ENCODE measurements at regions not wholly inside any gene's neighbourhood (a gene's known extent, or its start where the extent isn't known, plus 50 kb on each side); places are given as distances from the start of the nearest gene placed in this dataset.
A peak's percentile ranks its signal among the peaks of the same experiment; 100 is the strongest.

- DNase-seq: no peak
Observed at GRCh38 chr7:106196460-106197021, 84.4 kb upstream of the SYPL1 start.

GRCh38 chr7:106193661-106194060 lies 81.5 kb upstream of the SYPL1 start:
- no peak for DNase-seq

GRCh38 chr7:106190589-106191330 lies 78.6 kb upstream of the SYPL1 start:
- no peak for DNase-seq

- no peak for DNase-seq
Observed at GRCh38 chr7:106187613-106188350, 75.7 kb upstream of the SYPL1 start.

DNA sequence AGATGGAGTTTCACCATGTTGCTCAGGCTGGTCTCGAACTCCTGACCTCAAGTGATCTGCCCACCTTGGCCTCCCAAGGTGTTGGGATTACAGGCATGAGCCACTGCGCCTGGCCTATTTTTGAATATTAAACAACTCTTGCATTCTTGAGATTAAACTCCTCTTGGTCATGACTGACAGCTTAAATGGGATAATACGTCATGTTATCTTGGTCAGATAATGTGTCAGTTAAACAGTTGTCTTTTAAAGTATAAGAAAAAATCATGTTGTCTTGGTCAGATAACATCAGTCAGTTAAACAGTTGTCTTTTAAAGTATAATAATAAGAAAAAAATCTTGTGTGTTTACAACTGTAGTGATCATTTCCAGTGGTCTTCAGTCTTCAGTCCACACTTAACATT lies 73.6 kb upstream of the SYPL1 start:
- DNase-seq: no peak

- no peak for DNase-seq
Observed at GRCh38 chr7:106183952-106184351, 71.8 kb upstream of the SYPL1 start.

DNA sequence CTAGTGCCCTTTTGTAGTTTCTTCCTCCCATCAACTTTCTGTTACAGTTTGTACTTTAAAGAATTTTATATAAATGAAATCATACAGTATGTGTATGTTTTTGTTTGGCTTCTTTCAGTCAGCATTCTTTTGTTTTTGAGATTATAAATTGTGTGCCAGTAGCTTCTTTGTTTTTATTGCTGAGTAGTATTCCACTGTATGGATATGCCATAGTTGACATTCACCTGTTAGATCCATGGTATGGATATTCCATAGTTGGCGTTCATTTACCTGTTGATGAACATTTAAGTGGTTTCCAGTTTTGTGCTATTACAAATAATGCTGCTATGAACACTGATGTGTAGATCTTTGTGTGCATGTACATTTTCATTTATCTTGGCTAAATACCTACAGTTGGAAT lies 70.8 kb upstream of the SYPL1 start:
- no peak for DNase-seq

DNA sequence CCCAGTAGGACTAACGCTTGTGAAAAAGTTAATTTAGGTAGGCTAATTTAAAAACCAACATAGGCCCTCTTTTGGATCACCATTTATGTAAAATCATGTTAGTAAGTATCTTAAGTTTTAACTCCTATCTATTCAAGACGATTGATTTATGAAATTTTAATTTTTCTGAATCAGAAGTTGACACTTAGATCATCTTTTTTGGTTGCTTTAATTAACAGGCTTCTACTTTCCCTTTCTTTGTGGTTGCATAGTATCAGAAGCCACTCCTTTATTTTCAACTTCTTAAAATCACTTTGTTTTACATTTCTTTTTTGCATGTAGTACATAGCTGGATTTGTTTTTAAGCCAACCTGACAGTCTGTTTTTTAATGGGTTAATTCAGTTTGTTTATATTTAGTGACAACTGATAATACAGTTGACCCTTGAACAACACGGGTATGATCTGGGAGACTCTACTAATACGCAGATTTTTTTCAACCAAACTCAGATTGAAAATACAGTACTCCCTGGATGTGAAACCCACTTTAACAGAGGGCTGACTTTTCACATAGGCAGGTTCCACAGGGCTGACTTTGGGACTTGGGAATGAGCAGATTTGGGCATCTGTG lies 69.7 kb upstream of the SYPL1 start:
- no peak for DNase-seq

DNA sequence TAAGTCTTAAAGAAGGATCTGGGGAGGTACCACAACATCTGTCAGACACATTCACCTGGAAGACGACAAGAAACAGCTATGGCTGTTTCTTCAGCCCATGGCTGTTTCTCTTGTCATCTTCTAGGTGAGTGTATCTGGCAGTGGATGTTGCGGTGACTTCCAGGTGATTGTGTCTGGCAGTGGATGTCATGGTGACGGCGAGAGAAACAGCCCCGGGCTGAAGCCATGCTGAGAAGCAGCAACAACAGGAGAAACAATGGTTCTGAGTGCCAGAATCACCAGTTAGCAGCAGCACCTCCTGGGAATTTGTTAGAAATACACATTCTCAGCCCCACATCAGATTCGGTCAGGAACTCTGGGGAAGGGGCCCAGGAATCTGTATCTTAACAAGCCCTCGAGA lies 68.6 kb upstream of the SYPL1 start:
- DNase-seq: no peak

GRCh38 chr7:106179256-106179655 lies 67.1 kb upstream of the SYPL1 start:
- no peak for DNase-seq

GRCh38 chr7:106178593-106179134 lies 66.6 kb upstream of the SYPL1 start:
- DNase-seq: no peak

- DNase-seq: no peak
Observed at GRCh38 chr7:106177738-106178592, 65.9 kb upstream of the SYPL1 start.

- DNase-seq: no peak
Observed at GRCh38 chr7:106177300-106177690, 65.2 kb upstream of the SYPL1 start.

DNA sequence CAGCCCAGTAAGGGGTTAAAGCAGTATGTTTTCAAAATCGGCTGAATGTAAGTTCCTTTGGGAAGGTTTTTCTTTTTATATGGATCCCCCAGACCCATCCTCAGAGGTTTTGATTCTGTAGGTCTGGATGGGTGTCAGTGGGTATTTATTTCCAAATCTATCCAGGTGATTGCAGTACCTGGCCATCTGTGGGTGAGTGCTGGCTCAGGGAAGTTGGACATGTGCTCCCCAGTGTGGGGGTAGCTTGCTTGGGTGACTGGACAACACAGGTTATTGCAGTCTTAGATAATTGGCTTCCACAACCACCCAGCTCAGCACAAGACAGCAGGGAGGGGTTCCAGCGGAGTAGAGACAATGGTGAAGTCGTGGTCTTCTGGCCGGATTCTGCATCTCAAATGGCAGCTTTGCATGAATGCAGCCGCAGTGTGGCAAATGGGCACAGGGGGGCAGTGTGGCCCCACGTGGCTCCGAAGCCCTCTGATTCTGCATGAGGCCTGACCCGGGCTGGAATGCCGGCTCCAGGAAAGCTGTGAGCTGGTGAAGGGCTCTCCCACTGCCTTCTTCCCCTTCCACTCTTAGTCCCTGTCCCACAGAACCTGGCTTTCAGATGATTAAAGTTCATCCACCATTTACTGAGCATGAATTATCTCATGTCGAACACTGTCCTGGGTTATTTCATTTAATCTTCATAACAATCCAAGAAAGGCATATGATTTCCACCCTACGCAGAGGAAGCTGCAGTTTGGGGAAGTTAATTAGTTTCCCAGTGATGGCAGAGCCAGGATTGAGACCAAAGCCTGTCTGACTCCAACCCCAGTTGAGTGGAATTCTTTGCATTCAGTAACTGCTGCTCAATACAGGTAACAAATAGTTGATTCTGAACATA lies 64.5 kb upstream of the SYPL1 start:
- DNase-seq: peak; percentile 89

DNA sequence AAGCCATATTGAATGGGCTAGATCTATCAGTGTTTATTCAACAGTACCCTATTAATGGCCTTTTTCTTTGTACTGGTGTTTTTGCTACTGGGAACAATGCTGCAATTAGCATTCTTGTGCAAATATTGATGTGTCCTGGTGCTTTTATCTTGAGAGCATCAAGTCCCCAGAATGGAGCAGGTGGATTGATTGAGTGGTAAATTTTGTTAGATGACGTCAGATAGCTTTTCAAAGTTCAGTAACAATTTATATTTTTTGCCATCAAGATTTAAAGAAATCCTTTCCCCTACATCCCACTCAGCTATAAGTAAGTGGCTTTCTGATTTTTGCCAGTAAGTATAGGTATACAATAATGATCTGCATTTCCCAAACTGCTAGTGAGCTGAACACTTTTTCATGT lies 63.4 kb upstream of the SYPL1 start:
- DNase-seq: no peak

DNA sequence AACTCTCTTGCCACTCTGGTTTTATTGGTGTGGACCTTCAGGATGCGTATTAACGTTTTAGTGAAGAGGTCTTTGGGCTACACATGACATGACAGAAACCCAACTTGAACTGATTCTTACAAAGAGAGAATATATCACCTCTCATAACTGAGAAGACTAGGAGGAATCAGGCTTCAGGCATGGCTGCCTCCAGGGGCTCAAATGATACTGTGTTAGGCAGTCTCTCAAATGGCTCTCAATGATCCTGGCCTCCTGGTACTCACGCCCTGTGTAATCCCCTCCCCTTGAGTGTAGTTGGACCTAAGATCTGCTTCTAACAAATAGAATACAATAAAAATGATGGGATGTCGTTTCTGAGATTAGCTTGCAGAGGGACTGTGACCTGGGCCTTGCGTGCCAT lies 58.5 kb upstream of the SYPL1 start:
- DNase-seq: no peak

DNA sequence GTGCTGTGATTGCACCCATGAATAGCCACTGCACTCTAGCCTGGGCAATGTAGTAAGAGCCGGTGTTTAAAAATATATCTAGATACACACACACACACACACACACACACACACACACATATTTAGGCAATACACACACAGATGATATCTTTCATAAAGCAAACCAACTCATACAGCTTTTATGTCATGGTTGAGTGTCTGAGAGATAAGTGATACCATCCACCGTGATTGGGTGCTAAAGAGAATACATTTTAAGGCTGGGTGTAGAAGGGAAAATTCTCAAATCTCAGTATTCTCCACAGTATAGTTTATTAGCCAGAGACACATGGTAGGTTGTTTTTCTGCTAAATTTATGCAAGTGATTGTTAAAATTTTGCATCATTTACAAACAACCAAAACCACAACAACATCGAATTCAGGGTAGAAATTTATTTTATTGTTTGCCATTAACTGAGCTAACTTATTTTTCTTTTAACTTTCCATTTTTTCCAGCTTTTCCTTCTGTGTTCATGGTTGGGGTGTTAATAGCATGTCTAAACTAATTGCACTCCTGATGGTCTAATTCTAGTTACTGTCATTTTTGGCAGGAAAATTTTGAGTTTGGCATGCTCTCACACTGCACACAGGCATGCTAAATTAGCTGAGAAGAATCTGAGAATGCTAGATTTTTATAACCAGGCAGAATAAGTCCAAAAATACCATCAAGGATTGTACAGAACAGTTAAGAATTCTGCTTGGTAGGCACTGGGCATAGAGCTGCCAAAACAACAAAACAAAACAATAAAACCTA lies 57.9 kb upstream of the SYPL1 start:
- DNase-seq: no peak

- no peak for DNase-seq
Observed at GRCh38 chr7:106167439-106168136, 55.5 kb upstream of the SYPL1 start.

- DNase-seq: no peak
Observed at GRCh38 chr7:106166651-106167342, 54.7 kb upstream of the SYPL1 start.
